ENCODE measurements at regions not wholly inside any gene's neighbourhood (a gene's known extent, or its start where the extent isn't known, plus 50 kb on each side); places are given as distances from the start of the nearest gene placed in this dataset.

DNA sequence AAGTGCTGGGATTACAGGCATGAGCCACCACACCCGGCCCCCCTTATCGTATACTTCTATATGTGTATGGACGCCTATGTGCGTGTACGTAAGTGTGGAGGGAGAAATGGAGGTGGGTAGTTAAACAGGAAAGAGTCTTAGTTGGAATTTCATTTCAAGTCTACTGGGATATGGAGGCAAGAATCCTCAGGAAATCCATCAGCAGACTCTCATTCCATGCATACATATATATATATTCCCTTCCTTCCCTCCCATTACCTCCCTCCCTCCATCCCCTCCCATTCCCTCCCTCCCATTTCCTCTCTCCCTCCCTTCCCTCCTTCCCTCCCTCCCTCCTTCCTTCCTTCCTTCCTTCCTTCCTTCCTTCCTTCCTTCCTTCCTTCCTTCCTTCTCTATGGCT, 391.7 kb upstream of the RBFOX1 start:
- no peak for DNase-seq (ENCODE audit: low spot score)
- FAIRE-seq: no peak

DNA sequence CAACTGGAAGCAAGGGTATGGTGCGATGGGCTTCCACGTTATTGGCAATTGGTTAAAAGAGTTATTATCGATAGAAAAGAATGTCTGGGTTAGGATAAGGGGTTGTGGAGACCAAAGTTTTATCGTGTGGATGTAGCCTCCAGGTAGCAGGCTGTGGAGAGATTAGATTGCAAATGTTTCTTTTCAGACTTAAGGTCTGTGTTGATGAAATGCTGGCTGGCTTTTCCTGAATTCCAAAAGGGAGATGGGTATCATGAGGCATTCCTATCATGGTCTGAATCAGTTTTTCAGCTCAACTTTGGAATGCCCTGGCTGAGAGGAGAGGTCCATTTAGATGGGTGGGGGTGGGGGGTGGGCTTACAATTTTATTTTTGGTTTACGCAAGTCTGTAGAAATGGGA, 395.0 kb upstream of the RBFOX1 start:
- FAIRE-seq (no peak), DNase-seq (ENCODE audit: low spot score) (no peak)

DNA sequence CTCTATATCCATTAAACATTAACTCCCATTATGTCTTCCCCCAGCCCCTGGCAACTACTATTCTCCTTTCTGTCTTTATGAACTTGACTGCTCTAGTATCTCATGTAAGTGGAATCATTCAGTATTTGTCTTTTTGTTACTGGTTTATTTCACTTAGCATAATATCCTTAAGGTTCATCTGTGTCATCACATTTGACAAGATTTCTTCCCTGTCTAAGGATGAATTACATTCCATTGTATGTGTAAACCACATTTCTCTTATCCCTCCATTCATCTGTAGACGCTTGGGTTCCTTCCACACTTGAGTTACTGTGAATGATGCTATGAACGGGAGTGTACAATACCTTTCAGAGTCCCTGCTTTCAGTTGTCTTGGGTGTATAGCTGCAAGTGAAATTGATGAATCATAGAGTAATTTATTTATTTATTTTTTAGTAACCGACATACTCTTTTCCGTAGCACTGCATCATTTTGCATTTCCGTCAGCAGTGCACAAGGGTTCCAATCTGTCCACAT, 399.7 kb upstream of the RBFOX1 start:
- DNase-seq (ENCODE audit: low spot score) (no peak), FAIRE-seq (peak; percentile 37)

DNA sequence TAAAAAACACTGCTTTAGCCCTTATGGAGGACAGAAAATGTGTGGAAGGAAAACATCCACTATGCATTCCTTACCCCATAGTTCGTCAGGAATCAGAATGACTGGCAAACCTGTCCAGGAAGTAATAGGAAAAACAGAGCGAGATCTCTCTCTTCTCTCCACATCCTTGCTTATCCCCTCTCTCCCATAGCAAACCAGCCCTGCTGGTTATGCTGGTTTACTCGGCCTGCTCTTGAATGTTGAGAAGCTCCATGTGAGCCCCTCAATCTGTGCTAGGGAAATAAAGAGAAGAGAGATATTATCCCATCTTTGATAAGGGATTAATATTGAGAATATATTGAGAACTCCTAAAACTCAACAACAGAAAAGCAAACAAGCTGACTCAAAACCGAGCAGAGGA, 402.8 kb upstream of the RBFOX1 start:
- FAIRE-seq (no peak), DNase-seq (ENCODE audit: low spot score) (no peak)

DNA sequence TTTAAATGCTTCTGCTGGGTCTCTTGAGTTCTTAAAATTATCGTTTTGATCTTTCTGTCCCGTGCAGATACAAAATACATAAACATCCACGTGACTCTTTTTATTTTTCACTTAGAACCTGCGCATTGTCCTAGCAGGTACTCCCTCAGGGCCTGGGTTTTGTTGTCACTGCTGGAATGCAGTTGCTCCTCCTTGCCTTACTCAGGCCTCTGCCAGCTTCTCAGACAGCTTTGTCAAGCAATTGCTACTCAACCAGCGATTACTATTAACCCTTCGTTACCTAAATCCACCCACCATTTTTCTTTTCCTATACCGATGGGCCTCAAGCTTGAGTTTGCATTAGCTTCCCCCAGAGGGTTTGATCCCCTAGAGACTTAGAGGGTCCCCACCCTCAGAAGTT, 405.9 kb upstream of the RBFOX1 start:
- no peak for FAIRE-seq
- no peak for DNase-seq (ENCODE audit: low spot score)

DNA sequence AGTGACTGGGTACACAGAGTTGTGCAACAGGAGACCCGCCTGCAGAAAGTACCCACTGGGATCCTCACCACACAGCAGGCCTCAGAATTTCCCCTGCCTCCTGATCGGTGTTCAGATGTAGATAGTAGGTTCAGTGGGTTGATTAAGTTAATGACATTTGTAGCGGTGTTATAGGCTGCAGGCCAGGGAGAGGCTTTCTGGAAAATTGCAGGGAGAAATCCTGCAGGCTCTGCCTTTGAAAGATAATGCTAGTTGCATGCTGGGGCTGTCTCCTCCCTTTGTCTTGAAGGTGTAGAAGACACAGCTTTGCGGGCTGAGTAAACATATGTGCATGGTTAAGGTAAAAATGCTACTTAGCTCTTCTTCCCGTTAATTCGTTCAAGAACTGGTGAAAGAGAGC, 406.3 kb upstream of the RBFOX1 start:
- FAIRE-seq (no peak), DNase-seq (ENCODE audit: low spot score) (no peak)

DNA sequence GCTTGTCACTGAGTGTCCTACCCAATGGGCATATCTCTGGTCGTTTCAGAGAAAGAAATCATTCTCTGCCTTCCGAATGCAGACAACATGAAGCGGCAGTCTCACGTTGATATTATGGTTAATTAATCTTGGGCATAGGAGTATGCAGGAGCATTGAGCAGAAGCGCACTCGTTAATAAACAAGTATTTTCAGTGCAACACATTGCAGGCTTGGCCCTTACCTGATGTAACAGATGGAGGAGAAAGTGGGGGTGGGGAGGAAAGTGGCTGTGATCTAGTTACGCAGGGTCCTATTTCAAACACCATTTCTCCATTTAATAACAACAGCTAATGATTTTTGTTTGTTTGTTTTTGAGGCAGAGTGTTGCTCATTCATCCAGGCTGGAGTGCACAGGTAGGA, 414.0 kb upstream of the RBFOX1 start:
- no peak for FAIRE-seq
- DNase-seq (ENCODE audit: low spot score): no peak

DNA sequence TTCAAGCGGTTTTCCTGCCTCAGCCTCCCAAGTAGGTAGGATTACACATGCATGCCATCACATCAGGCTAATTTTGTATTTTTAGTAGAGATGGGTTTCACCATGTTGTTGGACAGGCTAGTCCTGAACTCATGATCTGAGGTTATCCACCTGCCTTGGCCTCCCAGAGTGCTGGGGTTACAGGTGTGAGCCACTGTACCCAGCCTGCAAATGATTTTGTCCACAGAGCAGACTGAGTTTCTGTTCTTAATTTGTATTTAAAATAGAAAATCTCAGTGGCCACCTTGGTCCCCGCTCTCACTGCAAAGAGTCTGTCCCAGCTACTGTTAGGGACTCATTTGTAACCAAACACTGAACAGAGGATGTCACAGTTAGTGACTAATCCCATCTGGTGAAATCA, 415.7 kb upstream of the RBFOX1 start:
- no peak for FAIRE-seq
- DNase-seq (ENCODE audit: low spot score): no peak

DNA sequence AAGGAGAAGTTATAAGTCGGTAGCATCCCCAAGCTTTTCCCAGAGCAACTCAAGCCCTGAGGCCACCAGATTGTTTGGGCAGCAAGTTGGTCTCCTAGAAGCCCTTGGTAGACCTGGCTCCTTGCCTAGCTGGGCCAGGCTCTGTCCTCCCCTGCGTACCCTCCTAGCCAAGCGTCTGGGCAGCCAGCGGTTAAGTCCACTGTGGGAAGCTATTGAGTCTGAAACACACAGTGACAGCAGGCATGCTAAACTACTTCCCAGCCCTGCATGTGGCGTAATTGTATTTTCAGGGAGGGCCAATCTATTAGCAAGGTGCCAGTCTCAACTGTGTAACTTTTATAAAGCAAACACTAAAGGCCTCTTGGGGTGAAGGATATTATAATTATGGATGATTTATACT, 419.1 kb upstream of the RBFOX1 start:
- no peak for FAIRE-seq
- DNase-seq (ENCODE audit: low spot score): no peak

DNA sequence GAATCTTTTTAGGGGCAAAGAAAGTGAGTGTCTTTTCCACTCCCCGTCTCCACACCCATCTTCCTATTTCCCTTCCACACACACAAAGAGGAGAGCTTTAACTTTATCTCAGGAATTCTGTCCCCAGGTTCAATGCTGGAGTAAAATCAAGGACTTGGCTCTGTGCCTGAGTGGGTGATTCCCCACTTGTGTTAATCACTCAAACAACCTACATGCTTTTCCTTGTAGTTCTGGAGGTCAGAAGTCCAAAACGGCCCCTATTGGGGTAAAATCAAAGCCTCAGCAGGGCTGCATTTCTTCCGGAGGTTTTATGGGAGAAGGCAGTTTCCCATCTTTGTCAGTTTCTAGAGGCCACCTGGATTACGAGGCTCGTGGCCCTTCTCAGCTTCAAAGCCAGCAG, 422.3 kb upstream of the RBFOX1 start:
- DNase-seq (ENCODE audit: low spot score): no peak
- FAIRE-seq: no peak

DNA sequence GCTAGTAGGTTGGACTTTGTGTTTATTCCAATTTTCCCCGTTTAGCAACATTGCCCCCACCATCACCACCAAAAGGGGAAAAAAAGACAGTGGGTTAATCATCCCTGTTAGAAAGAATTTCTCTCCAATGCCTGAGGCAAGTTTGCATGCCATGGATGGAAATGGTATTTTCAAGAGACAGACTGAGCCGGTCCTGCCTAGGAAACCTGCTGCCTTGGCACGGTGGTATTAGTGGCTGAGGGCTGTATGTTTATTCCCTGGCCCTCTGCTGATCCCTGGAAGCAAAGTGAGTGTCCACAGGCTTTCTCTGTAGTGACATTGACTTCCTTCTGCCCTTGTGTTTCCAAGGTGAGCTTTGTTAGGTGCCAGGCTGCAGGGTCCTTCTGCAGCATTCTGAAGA, 427.0 kb upstream of the RBFOX1 start:
- no peak for FAIRE-seq

DNA sequence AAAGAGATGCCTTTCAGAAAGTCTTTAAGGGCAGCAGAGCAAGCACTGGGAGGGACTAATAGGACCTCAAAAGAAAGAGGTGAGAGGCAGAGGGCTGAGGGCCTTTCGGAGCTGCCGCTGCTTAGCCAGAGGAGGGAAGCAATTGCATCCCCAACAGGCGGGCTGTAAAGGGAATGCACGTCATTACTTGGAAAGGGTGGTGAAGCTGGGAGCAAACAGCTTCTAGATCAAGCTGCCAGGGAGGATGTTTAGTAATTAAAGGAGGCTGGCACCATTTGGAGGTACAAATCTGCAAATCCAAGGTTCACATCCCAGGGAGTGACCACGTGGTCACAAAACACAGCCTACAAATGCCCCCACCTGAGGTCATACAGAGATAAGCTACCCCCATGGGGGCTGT, 429.0 kb upstream of the RBFOX1 start:
- no peak for DNase-seq (ENCODE audit: low spot score)
- FAIRE-seq: no peak

More for the DNA sequence above, 427.0 kb upstream of the RBFOX1 start:
- DNase-seq (ENCODE audit: low spot score): no peak

DNA sequence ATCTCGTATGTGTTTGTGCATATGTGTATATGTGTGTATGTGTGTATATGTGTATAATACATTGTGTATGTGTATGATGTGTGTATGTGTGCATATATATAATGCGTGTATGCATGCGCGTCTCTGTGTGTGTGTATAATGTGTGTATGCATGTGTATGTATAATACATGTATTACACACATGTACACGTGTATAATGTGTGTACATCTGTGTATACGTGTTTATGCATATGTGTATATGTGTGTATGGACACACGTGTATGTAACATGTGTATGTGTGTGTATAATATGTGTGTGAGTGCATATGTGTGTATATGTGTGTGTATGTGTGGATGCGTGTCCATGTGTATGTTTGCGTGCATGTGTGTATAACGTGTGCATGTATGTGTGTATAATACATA, 433.7 kb upstream of the RBFOX1 start:
- FAIRE-seq (peak; percentile 98), DNase-seq (ENCODE audit: low spot score) (no peak)

DNA sequence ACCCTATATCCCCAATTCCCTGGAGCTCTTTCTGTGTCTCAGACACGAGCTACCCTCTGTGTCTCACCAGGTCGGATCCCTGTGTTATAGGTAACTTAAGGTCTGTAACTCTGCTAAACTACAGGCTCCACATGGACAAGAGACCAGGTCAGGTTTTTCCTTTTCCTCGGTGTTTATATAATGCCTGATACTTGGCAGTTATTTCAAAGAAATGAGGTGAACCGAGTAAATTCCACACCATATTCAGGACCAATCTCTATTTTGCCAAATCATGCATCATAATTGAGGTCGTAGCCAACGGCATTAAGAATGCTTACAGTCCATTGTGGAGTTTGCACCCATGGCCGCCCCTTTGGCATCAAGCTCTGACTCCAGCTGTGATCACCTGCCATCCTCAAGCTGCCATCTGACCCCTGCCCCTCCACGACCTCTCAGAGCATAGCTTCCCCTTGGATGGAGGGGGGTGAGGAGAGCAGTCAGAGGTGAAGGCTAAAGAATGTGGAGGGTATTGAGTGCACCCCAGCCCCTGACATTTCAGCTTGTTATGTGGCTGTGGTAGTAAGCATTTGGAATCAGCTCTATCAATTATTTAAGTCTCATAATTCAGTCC, 434.7 kb upstream of the RBFOX1 start:
- DNase-seq (ENCODE audit: low spot score) (no peak), FAIRE-seq (no peak)

DNA sequence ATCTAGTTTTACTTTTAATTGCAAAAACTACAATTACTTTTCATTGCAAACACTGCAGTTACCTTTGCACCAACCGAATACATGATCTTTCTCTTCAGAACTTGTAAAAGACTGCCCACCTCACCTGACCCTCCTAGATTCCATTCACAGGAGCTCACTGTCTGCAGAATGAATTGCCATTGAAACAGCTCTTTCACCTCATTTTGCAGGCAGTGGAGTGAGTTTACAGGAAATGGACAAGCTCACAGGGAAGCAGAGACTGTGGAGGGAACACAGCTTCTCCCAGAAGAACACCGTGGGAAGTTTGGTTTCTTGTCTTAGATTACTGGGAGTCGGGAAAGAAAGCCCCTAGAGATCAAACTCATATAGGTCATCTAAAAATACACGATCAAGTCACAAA, 439.7 kb upstream of the RBFOX1 start:
- DNase-seq (ENCODE audit: low spot score) (no peak), FAIRE-seq (no peak)

DNA sequence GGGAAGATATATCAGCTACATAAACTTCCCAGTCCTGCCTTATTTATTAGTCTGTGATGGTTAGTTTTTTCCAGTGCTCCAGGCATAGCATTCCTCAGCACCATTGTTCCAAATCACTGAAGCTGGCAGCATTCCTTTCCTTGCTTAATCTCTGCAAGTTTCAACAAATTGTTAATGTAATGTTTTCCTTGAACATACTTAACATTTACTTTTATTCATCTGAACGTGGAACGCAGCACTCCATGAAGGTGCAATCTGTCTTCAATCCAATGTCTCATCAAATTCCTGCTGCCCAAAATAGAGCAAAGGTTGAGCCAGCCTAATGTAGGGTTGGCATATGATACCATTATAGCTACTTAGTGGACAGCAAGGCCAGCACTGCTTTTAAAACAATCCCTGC, 441.1 kb upstream of the RBFOX1 start:
- FAIRE-seq: no peak
- no peak for DNase-seq (ENCODE audit: low spot score)

DNA sequence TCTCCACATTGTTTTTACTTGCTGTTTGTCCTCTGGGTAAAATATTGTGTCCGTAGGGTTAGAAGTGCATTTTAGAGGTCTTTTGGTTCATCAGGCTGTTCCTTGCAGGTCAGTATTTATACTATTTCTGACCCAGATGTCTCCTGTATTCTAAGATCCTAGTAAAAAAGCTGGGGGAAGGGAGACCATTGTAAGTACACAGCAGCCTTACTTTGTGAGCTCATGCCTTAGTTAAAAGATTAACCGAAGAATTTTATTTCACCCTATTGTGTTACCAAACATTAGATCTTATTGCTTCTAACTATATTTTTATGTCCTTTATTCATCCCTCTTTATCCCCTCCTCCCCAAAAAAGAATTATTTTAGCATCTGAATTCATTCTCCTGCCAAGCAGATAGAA, 444.1 kb upstream of the RBFOX1 start:
- no peak for FAIRE-seq

DNA sequence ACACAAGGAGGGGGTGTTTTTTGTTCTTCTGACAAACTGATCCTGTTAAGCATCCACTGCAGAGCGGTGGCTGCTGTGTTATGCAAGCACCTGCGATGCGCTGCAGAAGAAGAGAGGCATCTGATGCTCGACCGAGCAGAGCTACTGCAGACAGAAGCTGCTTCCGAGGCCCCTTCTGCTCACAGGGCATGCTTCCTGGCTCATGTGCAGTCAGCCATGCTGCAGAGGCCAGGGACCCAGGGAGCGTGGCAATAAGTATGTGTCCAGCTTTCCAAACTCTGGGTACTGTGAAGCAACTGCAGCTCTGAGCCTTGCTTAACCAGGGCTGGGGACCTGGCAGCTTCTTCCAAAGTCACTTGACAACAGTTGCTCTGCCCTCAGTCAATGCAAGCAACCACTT, 448.6 kb upstream of the RBFOX1 start:
- DNase-seq (ENCODE audit: low spot score) (no peak), FAIRE-seq (no peak)

More for the DNA sequence above, 444.1 kb upstream of the RBFOX1 start:
- no peak for DNase-seq (ENCODE audit: low spot score)

DNA sequence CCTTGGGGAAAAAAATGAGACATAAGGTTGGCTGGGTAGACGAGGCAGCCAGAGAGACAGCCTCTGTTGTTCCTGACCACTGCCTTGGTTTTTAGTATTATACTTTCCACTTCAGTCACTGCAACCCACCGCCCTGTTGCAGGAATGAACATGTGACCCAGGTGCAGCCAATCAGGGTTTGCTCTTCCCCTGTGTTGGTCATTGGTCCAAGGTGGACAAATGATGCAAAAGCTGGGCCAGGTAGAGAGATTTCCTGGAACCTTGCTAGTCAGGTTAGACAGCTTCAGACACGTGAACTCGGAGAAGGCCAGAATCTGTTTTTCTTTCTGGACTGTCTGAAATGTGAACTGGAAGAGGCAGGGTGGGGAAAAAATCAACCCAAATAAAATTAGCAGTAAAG, 452.4 kb upstream of the RBFOX1 start:
- no peak for DNase-seq (ENCODE audit: low spot score)
- no peak for FAIRE-seq

DNA sequence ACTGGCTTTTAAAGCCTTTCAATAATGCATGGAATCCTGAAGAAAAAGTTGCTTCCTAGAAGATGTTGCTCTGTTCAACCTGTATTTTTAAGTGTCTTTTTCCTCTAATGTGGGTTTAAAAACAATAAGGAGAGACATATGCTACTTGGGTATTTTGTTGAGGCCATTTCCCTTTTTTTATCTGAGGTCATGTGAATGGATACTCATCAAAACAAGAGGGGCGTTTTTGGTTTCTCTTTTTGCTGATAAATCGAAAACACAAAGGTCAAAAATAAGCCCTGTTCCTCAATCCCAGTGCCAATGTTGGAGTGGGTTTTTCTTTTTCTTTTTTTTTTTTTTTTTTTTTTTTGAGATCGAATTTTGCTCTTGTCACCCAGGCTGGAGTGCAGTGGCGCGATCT, 468.0 kb upstream of the RBFOX1 start:
- FAIRE-seq (no peak), DNase-seq (ENCODE audit: low spot score) (no peak)

DNA sequence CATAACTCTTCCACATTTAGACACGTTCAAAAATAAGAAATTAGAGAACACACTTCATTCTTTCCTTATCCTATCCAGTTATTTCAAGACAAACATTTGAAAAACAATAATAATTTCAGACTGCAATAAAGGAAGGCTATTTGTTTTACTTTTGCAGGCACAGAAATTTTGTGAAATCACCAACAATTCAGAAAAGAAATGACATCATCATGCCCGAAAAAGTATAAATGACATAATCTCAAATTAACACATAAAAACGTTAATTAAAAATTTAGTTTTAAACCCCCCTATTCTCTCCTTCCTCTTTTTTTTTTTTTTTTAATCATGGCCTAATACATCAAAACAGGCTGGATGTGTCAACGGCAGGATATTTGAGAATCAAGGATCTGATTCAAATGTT, 468.4 kb upstream of the RBFOX1 start:
- DNase-seq (ENCODE audit: low spot score): no peak
- FAIRE-seq: no peak

DNA sequence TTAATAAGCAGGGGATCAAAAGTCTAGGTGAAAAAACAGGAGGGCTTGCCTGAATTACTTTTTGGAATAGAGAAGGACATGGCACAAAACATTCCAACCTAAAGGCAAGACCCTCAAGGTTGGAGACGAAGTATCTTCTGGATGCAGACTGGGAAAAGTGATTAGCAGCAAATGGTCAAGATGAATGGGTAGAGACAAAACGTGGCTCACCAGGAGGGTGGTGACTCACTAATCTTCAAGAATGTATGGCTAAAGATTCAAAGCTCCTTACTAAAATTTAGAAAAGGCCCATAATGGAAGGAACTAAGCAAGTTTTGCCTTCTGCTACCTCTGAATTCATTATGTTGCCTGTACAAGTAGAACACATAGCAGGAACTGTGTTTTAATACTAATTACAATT, 469.5 kb upstream of the RBFOX1 start:
- FAIRE-seq: no peak
- no peak for DNase-seq (ENCODE audit: low spot score)

DNA sequence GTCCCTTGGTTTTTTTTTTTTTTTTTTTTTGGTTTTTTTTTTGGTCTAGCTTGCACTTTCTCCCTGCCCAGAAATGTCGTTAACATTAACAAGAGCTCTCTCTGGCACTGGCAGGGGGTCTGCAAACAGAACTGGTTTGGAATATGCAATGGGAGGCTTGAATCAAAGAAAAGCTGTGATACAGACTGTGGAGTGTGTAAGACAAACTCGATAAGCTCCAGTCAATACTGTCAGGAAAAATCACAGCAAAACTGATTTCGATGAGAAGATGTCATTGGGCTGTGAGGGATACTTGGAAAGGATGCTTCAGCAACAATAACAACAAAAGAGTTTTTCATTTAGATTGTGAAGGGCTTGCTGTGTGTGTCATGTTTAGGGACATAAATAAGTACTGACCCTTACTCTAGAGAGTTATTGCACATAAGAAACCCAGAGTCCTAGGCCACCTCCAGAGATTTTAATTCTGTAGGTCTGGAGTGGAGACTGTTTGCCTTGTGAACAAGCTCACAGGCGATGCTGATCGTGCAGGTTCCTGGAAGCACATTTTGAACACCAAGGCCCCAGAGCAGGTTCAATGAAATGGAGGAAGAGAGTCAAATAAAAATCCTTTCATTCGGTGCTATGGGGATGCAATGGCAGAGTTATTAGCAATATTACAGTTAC, 470.7 kb upstream of the RBFOX1 start:
- FAIRE-seq: no peak
- DNase-seq (ENCODE audit: low spot score): no peak
